Activated naive CD4-positive, alpha-beta T cell treated with anti-CD3 and anti-CD28 coated beads, Interleukin-2, amount 50 U/mL, for 16 hours (primary cell): ENCODE measurements at regions not wholly inside any gene's neighbourhood (a gene's known extent, or its start where the extent isn't known, plus 50 kb on each side); places are given as distances from the start of the nearest gene placed in this dataset.

Experiments
- DNase-seq: peaks from one replicate; pipeline ENCODE4 v3.0.0-alpha.2; 2020

- DNase-seq: no peak
These were observed 68.5 kb upstream of the WDR75 start for GRCh38 chr2:189372688-189373257.

GRCh38 chr2:189374481-189374880, 66.8 kb upstream of the WDR75 start:
- no peak for DNase-seq

- DNase-seq: no peak
These were observed 65.4 kb upstream of the WDR75 start for GRCh38 chr2:189375842-189376241.

- DNase-seq: no peak
These were observed 62.0 kb upstream of the WDR75 start for GRCh38 chr2:189379287-189379630.

- DNase-seq: no peak
These were observed 61.5 kb upstream of the WDR75 start for GRCh38 chr2:189379731-189380261.

- no peak for DNase-seq
These were observed 58.6 kb upstream of the WDR75 start for GRCh38 chr2:189382668-189383067.

- DNase-seq: no peak
These were observed 54.5 kb upstream of the WDR75 start for GRCh38 chr2:189386741-189387140.

- no peak for DNase-seq
These were observed 50.1 kb upstream of the WDR75 start for GRCh38 chr2:189391201-189391600.
